Esophagus squamous epithelium (tissue), 4 donors: ENCODE measurements at regions not wholly inside any gene's neighbourhood (a gene's known extent, or its start where the extent isn't known, plus 50 kb on each side); places are given as distances from the start of the nearest gene placed in this dataset.

ENCODE experiments used
- CTCF ChIP-seq, 6 experiments: fragments of 450-650 bp in 4 of 6; fragments of 200-600 bp in 2 of 6; sonication (generic) in 2 of 6; IDR thresholded peaks; one replicate each; pipeline ENCODE4 v1.5.1; 2016 to 2019; ENCODE audit warnings: antibody characterized with exemption in 6 of 6, mild to moderate bottlenecking in 4 of 6, moderate library complexity in 4 of 6
- POLR2A ChIP-seq, 4 donors: fragments of 450-650 bp; IDR thresholded peaks; one replicate each; pipeline ENCODE4 v1.6.1; 2017; ENCODE audit warnings: antibody characterized with exemption in 4 of 4, mild to moderate bottlenecking in 4 of 4, moderate library complexity in 3 of 4

DNA sequence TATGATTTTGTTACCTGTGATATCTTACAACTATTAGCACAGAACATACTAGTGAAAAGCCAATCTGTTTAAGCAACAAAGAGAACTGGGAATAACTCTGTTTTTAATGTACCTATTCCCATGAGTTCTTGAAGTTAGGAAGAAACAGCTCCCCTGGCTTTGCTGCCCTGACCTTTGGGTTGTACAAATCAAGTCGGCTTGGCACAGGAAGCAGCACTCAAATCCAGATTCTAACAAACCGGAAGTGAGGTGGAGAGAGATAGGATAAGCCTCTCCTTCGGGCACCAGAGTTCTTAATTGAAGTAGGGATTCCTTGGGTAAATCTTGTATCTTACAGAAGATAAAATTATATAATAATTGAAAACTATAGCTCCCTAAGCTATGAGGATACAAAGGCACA is 144.8 kb upstream of the CPEB2 start:
- TF ChIP-seq CTCF (IDR thresholded peaks at IDR 0.05) = no peak
- TF ChIP-seq POLR2A (IDR thresholded peaks at IDR 0.05) = no peak
